Heart right ventricle (tissue), 16 donors: ENCODE measurements at regions not wholly inside any gene's neighbourhood (a gene's known extent, or its start where the extent isn't known, plus 50 kb on each side); places are given as distances from the start of the nearest gene placed in this dataset.
A peak's percentile ranks its signal among the peaks of the same experiment; 100 is the strongest.

Source experiments
- ATAC-seq, 8 donors: fragments of 200-7000 bp; cut with Tn5 transposase; one replicate each; pipeline ENCODE4 v1.9.1; 2020; ENCODE audit warnings: mild to moderate bottlenecking in 8 of 8, moderate library complexity in 8 of 8, moderate number of reproducible peaks in 1 of 8
- DNase-seq, 2 donors: peaks; one replicate each; pipeline ENCODE4 v3.0.0-alpha.2; 2020
- H3K27ac ChIP-seq, 10 donors: fragments of 200-600 bp; sonication (generic) in 2 of 10; one replicate each; pipeline versions ENCODE4 v1.5.0 to v1.8.0; 2020 to 2022; ENCODE audit warnings: mild to moderate bottlenecking in 3 of 10
- H3K27me3 ChIP-seq, 7 donors: fragments of 200-600 bp; one replicate each; pipeline ENCODE4 v1.8.0; 2021 to 2022; ENCODE audit warnings: mild to moderate bottlenecking in 2 of 7
- H3K36me3 ChIP-seq, 9 donors: fragments of 200-600 bp; sonication (generic) in 1 of 9; one replicate each; pipeline versions ENCODE4 v1.5.0 to v1.8.0; 2020 to 2022; ENCODE audit warnings: mild to moderate bottlenecking in 2 of 9
- H3K4me1 ChIP-seq, 9 donors: fragments of 200-600 bp; sonication (generic) in 1 of 9; one replicate each; pipeline versions ENCODE4 v1.5.0 to v1.8.0; 2020 to 2022; ENCODE audit warnings: mild to moderate bottlenecking in 4 of 9
- H3K4me3 ChIP-seq, 10 donors: fragments of 200-600 bp; sonication (generic) in 2 of 10; one replicate each; pipeline versions ENCODE4 v1.5.0 to v1.8.0; 2020 to 2022; ENCODE audit warnings: mild to moderate bottlenecking in 7 of 10, moderate library complexity in 2 of 10
- H3K9me3 ChIP-seq, 11 donors: fragments of 200-600 bp in 10 of 11; sonication (generic) in 2 of 11; one replicate each; pipeline versions ENCODE4 v1.5.0 to v1.8.0; 2013 to 2022; ENCODE audit warnings: mild to moderate bottlenecking in 2 of 11, control low read depth in 1 of 11, moderate library complexity in 1 of 11
- WGBS, 2 donors: extraction: QIAGEN DNeasy Blood & Tissue Kit; methylation state at CpG; one replicate each; pipeline ENCODE4 v1.1.7; 2013; ENCODE audit warnings: inconsistent platforms in 1 of 2; 5-methylcytosine and 5-hydroxymethylcytosine counted together
- intact Hi-C, 10 donors: fragments of 100-400 bp; cut with DNase I; formaldehyde crosslinking; loops; one replicate each; pipeline versions ENCODE4 v1.11.1 to v1.14.2; 2022
- TF ChIP-seq, protein P1 (sequence below), 9 donors: fragments of 200-600 bp; sonication (generic) in 2 of 9; IDR thresholded peaks; one replicate each; pipeline versions ENCODE4 v1.5.0 to v1.8.0; 2021 to 2022; ENCODE audit warnings: antibody characterized with exemption in 9 of 9, mild to moderate bottlenecking in 5 of 9, moderate library complexity in 1 of 9
- donor health status: Arrhythmogenic right ventricular cardiomyopathy.
- donor health status: ischemic (EF 13 %, LVEDD 7.1; RV severe dilation, severe dysfunction).
- donor health status: healthy with polysubstance abuse.
- donor health status: DM: no; HTN: yes; CAD: no.
- donor health status: DM: no; HTN: no; CAD: no.
- donor health status: ischemic (EF 25% LVEDD 6.9; RV normal size, moderate dysfunction).
- donor health status: ischemic (EF 25% LVEDD 5.7; RV mildly dilated, moderate dysfunction).
- donor health status: healthy.
- donor health status: DM: yes; HTN: yes; CAD: no.
- donor health status: Ischemic cardiomyopathy.
- donor health status: ischemic (EF 35%, LVEDD 5.7; RV mildly dilated, moderate dysfunction).
- donor health status: nonischemic (EF 11% LVEDD 7.7; RV severe dilation, severe dysfunction).
- donor health status: DM: yes; HTN: yes; CAD: no.
- donor health status: PGD.
- donor health status: ischemic (EF 29% LVEDD 5.4; RV normal size, mild dysfunction).
- donor health status: nonischemic (EF 23%, LVEDD 6.1; RV moderate dilation, normal function).

DNA sequence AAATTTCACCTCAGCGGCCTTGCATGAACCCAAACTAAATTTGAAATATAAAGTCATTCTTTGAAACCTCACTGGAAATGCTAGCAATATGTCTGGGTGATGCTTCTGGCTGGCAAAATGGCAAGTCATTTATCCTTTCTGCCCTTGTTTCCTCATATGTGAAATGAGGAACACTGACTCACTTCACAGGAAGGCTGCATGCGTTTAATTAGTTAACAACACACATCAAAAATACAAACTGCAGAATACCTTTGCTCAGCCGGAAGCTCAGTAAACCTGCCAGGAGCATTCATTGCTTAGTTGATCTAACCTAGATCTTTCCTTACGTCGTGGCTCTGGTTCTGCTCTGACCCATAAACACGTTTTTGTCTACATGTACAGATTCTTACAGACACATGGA lies 214.2 kb upstream of the ACVR2A start:
- peaks cover 0 to 37% (median 0%) of the 10 kb centered on the region in 9 donors for H3K4me1 ChIP-seq
- no peak overlapping the region for H3K27ac ChIP-seq
- no peaks in the 10 kb centered on the region for H3K27me3 ChIP-seq
- TF ChIP-seq, protein P1, sequence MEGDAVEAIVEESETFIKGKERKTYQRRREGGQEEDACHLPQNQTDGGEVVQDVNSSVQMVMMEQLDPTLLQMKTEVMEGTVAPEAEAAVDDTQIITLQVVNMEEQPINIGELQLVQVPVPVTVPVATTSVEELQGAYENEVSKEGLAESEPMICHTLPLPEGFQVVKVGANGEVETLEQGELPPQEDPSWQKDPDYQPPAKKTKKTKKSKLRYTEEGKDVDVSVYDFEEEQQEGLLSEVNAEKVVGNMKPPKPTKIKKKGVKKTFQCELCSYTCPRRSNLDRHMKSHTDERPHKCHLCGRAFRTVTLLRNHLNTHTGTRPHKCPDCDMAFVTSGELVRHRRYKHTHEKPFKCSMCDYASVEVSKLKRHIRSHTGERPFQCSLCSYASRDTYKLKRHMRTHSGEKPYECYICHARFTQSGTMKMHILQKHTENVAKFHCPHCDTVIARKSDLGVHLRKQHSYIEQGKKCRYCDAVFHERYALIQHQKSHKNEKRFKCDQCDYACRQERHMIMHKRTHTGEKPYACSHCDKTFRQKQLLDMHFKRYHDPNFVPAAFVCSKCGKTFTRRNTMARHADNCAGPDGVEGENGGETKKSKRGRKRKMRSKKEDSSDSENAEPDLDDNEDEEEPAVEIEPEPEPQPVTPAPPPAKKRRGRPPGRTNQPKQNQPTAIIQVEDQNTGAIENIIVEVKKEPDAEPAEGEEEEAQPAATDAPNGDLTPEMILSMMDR (IDR thresholded peaks at IDR 0.05): no peak
- ATAC-seq: no peak
- no peaks in the 10 kb centered on the region for H3K36me3 ChIP-seq
- H3K9me3 ChIP-seq: peaks cover 0 to 2% (median 0%) of the 10 kb centered on the region in 11 donors
- intact Hi-C loops: no loop called here
- 64 to 77% methylated on average over 6 of the region's 6 CpGs for WGBS, 2 donors
- no peak overlapping the region for H3K4me3 ChIP-seq
- no peak for DNase-seq

DNA sequence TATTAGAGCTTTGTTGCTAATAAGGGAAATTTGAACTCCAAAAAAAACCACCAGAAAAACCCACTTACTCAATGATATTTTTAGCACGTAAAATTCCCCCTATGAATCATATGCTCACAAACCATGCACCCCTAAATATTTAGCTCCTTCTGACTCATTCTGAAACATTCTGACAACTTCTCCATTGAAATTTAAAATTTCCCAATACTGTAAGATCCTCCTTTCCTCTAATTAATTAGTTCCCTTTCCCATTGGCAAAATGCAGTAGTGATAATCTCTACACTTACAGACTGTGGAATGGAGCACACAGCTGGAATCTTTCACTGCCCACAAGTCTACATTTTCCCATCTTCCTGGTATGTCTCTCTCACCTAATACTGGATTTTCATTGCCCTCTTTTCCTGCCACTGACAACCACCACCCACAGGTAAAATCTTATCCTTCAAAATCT lies 215.8 kb upstream of the ACVR2A start:
- TF ChIP-seq, protein P1 (IDR thresholded peaks at IDR 0.05): no peak
- WGBS, 2 donors: 79 to 90% methylated on average over 1 of the region's 1 CpG
- Histone ChIP-seq H3K4me1 (peaks cover 0 to 35% (median 0%) of the 10 kb centered on the region in 9 donors), H3K27ac (no peak overlapping the region), H3K4me3 (no peak overlapping the region), H3K36me3 (no peaks in the 10 kb centered on the region), H3K9me3 (peaks cover 0 to 2% (median 0%) of the 10 kb centered on the region in 11 donors), H3K27me3 (no peaks in the 10 kb centered on the region)
- DNase-seq: no peak
- intact Hi-C loops: no loop called here
- peak in 1 of 8 donors; percentile 7 for ATAC-seq

GRCh38 chr2:147623328-147623727 lies 221.5 kb upstream of the ACVR2A start:
- intact Hi-C loops: no loop called here
- 95% methylated on average over 1 of the region's 1 CpG for WGBS, 2 donors

DNA sequence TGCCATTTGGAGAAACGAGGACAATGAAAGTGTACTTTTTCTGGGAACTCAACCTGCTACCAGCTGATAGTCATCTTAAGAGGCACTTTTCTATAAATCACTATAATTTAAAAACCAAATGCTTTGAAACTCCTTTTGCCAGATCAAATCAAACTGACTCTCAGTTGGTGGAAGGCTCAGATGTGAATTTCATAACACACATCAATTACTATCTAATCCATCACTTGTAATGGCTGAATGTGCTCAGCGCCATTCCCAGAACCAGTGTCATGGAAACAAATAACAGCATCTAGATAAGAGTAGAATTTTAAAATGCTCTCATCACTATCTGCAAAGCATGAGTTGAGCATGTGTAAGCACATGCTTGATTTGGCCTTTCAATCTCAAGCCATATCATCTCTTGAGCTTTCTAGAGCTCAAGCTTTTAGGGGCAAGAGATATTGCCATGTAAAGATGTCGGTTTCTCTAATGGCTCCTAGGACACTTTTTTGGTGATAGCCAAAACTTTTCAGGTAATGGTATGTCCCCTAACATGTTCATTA lies 223.1 kb upstream of the ACVR2A start:
- no peak for DNase-seq
- TF ChIP-seq, protein P1 (IDR thresholded peaks at IDR 0.05): no peak
- intact Hi-C loops: no loop called here
- no peak overlapping the region for H3K27ac ChIP-seq
- H3K27me3 ChIP-seq: no peaks in the 10 kb centered on the region
- no peaks in the 10 kb centered on the region for H3K9me3 ChIP-seq
- WGBS, 2 donors: 83 to 86% methylated on average over 3 of the region's 3 CpGs
- no peaks in the 10 kb centered on the region for H3K36me3 ChIP-seq
- H3K4me3 ChIP-seq: no peak overlapping the region
- no peaks in the 10 kb centered on the region for H3K4me1 ChIP-seq
- ATAC-seq: no peak

More at GRCh38 chr2:147623328-147623727, 221.5 kb upstream of the ACVR2A start:
- Histone ChIP-seq H3K9me3 (no peaks in the 10 kb centered on the region), H3K36me3 (no peaks in the 10 kb centered on the region), H3K27me3 (no peaks in the 10 kb centered on the region), H3K27ac (no peak overlapping the region), H3K4me3 (no peak overlapping the region), H3K4me1 (no peaks in the 10 kb centered on the region)
- no peak for DNase-seq
- TF ChIP-seq, protein P1 (IDR thresholded peaks at IDR 0.05): no peak
- ATAC-seq: no peak
